ENCODE measurements at regions not wholly inside any gene's neighbourhood (a gene's known extent, or its start where the extent isn't known, plus 50 kb on each side); places are given as distances from the start of the nearest gene placed in this dataset.

- DNase-seq (ENCODE audit: low read depth in 1 of 2, low spot score in 1 of 2), result no peak
Observed at GRCh38 chr20:59376109-59376841, 75.9 kb downstream of the EDN3 start.

- no peak for DNase-seq (ENCODE audit: low read depth in 1 of 2, low spot score in 1 of 2)
Observed at GRCh38 chr20:59376998-59377397, 76.6 kb downstream of the EDN3 start.

- DNase-seq (ENCODE audit: low read depth in 1 of 2, low spot score in 1 of 2), result no peak
Observed at GRCh38 chr20:59377842-59378241, 77.4 kb downstream of the EDN3 start.

GRCh38 chr20:59378396-59378795, 78.0 kb downstream of the EDN3 start:
- no peak for DNase-seq (ENCODE audit: low read depth in 1 of 2, low spot score in 1 of 2)

- DNase-seq (ENCODE audit: low read depth in 1 of 2, low spot score in 1 of 2), result no peak
Observed at GRCh38 chr20:59378966-59379365, 78.6 kb downstream of the EDN3 start.

- DNase-seq (ENCODE audit: low read depth in 1 of 2, low spot score in 1 of 2), result no peak
Observed at GRCh38 chr20:59381689-59382088, 81.3 kb downstream of the EDN3 start.

GRCh38 chr20:59382157-59382725, 81.8 kb downstream of the EDN3 start:
- no peak for DNase-seq (ENCODE audit: low read depth in 1 of 2, low spot score in 1 of 2)

- no peak for DNase-seq (ENCODE audit: low read depth in 1 of 2, low spot score in 1 of 2)
Observed at GRCh38 chr20:59382907-59383306, 82.5 kb downstream of the EDN3 start.

- DNase-seq (ENCODE audit: low read depth in 1 of 2, low spot score in 1 of 2), result no peak
Observed at GRCh38 chr20:59385038-59385437, 84.6 kb downstream of the EDN3 start.

- no peak for DNase-seq (ENCODE audit: low read depth in 1 of 2, low spot score in 1 of 2)
Observed at GRCh38 chr20:59385480-59385879, 85.1 kb downstream of the EDN3 start.

- DNase-seq (ENCODE audit: low read depth in 1 of 2, low spot score in 1 of 2), result no peak
Observed at GRCh38 chr20:59386809-59387208, 86.4 kb downstream of the EDN3 start.

GRCh38 chr20:59387891-59388290, 87.5 kb downstream of the EDN3 start:
- DNase-seq (ENCODE audit: low read depth in 1 of 2, low spot score in 1 of 2), result no peak

GRCh38 chr20:59388402-59388801, 88.0 kb downstream of the EDN3 start:
- DNase-seq (ENCODE audit: low read depth in 1 of 2, low spot score in 1 of 2), result no peak

GRCh38 chr20:59390437-59390836, 90.0 kb downstream of the EDN3 start:
- no peak for DNase-seq (ENCODE audit: low read depth in 1 of 2, low spot score in 1 of 2)

- DNase-seq (ENCODE audit: low read depth in 1 of 2, low spot score in 1 of 2), result no peak
Observed at GRCh38 chr20:59391975-59392374, 91.6 kb downstream of the EDN3 start.

- DNase-seq (ENCODE audit: low read depth in 1 of 2, low spot score in 1 of 2), result no peak
Observed at GRCh38 chr20:59392736-59393135, 92.3 kb downstream of the EDN3 start.

GRCh38 chr20:59393142-59393541, 92.7 kb downstream of the EDN3 start:
- no peak for DNase-seq (ENCODE audit: low read depth in 1 of 2, low spot score in 1 of 2)

GRCh38 chr20:59395729-59396128, 95.3 kb downstream of the EDN3 start:
- DNase-seq (ENCODE audit: low read depth in 1 of 2, low spot score in 1 of 2), result no peak

- no peak for DNase-seq (ENCODE audit: low read depth in 1 of 2, low spot score in 1 of 2)
Observed at GRCh38 chr20:59398537-59399205, 98.3 kb downstream of the EDN3 start.

- DNase-seq (ENCODE audit: low read depth in 1 of 2, low spot score in 1 of 2), result no peak
Observed at GRCh38 chr20:59399426-59400099, 99.2 kb downstream of the EDN3 start.

- DNase-seq (ENCODE audit: low read depth in 1 of 2, low spot score in 1 of 2), result no peak
Observed at GRCh38 chr20:59400708-59401107, 100.3 kb downstream of the EDN3 start.

- no peak for DNase-seq (ENCODE audit: low read depth in 1 of 2, low spot score in 1 of 2)
Observed at GRCh38 chr20:59402681-59403080, 102.3 kb downstream of the EDN3 start.

Data from stimulated activated CD4-positive, alpha-beta T cell treated with anti-CD3 and anti-CD28 coated beads, Interleukin-15, amount 100 ng/mL, for 1 hour (primary cell).